ES-I3 (cell line): ENCODE measurements at regions not wholly inside any gene's neighbourhood (a gene's known extent, or its start where the extent isn't known, plus 50 kb on each side); places are given as distances from the start of the nearest gene placed in this dataset.
"Not testable (repeated sequence)": the region's sequence is repeated elsewhere in the genome, so short reads cannot be mapped to it uniquely, and the experiment has no call there.

Experiments
- H3K36me3 ChIP-seq: 2 replicates; pipeline ENCODE4 v1.6.1; 2013; ENCODE audit warnings: mild to moderate bottlenecking, low read length, control low read depth, moderate library complexity; ENCODE audit not compliant: insufficient read depth
- H3K4me1 ChIP-seq: 2 replicates; pipeline ENCODE4 v1.6.1; 2013; ENCODE audit warnings: mild to moderate bottlenecking, control low read depth, low read length; ENCODE audit not compliant: insufficient read depth
- H3K9ac ChIP-seq: 2 replicates; pipeline ENCODE4 v1.6.1; 2013; ENCODE audit warnings: low read depth, mild to moderate bottlenecking, low read length, moderate library complexity
- H3K9me3 ChIP-seq: 2 replicates; pipeline ENCODE4 v1.6.1; 2013; ENCODE audit warnings: mild to moderate bottlenecking, low read length, moderate library complexity; ENCODE audit not compliant: control insufficient read depth, insufficient read depth

GRCh38 chrX:3522101-3522650 is 175.7 kb upstream of the MXRA5 start:
- no peak overlapping the region for H3K9ac ChIP-seq
- no peaks in the 10 kb centered on the region for H3K36me3 ChIP-seq
- no peaks in the 10 kb centered on the region for H3K9me3 ChIP-seq
- no peaks in the 10 kb centered on the region; the same call in 1 of the 2 replicates for H3K4me1 ChIP-seq

- H3K9ac ChIP-seq, result no peak overlapping the region
- no peaks in the 10 kb centered on the region; the same call in 1 of the 2 replicates for H3K4me1 ChIP-seq
- H3K9me3 ChIP-seq, result no peaks in the 10 kb centered on the region
- no peaks in the 10 kb centered on the region for H3K36me3 ChIP-seq
Observed at GRCh38 chrX:3521396-3521795, 174.9 kb upstream of the MXRA5 start.

- no peaks in the 10 kb centered on the region for H3K9me3 ChIP-seq
- no peak overlapping the region for H3K9ac ChIP-seq
- no peaks in the 10 kb centered on the region for H3K36me3 ChIP-seq
- no peaks in the 10 kb centered on the region; the same call in 1 of the 2 replicates for H3K4me1 ChIP-seq
Observed at GRCh38 chrX:3520982-3521381, 174.5 kb upstream of the MXRA5 start.

GRCh38 chrX:3520458-3520857 is 174.0 kb upstream of the MXRA5 start:
- H3K9me3 ChIP-seq, result no peaks in the 10 kb centered on the region
- H3K9ac ChIP-seq, result no peak overlapping the region
- H3K4me1 ChIP-seq, result no peaks in the 10 kb centered on the region; the same call in 1 of the 2 replicates
- no peaks in the 10 kb centered on the region for H3K36me3 ChIP-seq

- not testable (repeated sequence) for H3K36me3 ChIP-seq, H3K9me3 ChIP-seq, H3K4me1 ChIP-seq
- H3K9ac ChIP-seq, result peak overlapping the region; percentile 52; the same call in 1 of the 2 replicates
Observed at GRCh38 chrX:3519384-3519783, 172.9 kb upstream of the MXRA5 start.

- H3K4me1 ChIP-seq, result no peaks in the 10 kb centered on the region; the same call in 1 of the 2 replicates
- no peaks in the 10 kb centered on the region for H3K36me3 ChIP-seq
- peak overlapping the region; percentile 52; the same call in 1 of the 2 replicates for H3K9ac ChIP-seq
- no peaks in the 10 kb centered on the region for H3K9me3 ChIP-seq
Observed at GRCh38 chrX:3518870-3519269, 172.4 kb upstream of the MXRA5 start.

- no peak overlapping the region for H3K9ac ChIP-seq
- H3K4me1 ChIP-seq, result no peaks in the 10 kb centered on the region; the same call in 1 of the 2 replicates
- H3K36me3 ChIP-seq, result no peaks in the 10 kb centered on the region
- no peaks in the 10 kb centered on the region for H3K9me3 ChIP-seq
Observed at GRCh38 chrX:3516051-3516541, 169.6 kb upstream of the MXRA5 start.

GRCh38 chrX:3514996-3515395 is 168.5 kb upstream of the MXRA5 start:
- Histone ChIP-seq H3K36me3 (no peaks in the 10 kb centered on the region), H3K9ac (no peak overlapping the region), H3K9me3 (no peaks in the 10 kb centered on the region), H3K4me1 (no peaks in the 10 kb centered on the region; the same call in 1 of the 2 replicates)

- not testable (repeated sequence) for H3K36me3 ChIP-seq, H3K9me3 ChIP-seq, H3K4me1 ChIP-seq, H3K9ac ChIP-seq
Observed at GRCh38 chrX:3512150-3512549, 165.7 kb upstream of the MXRA5 start.

- no peaks in the 10 kb centered on the region for H3K9me3 ChIP-seq
- H3K36me3 ChIP-seq, result no peaks in the 10 kb centered on the region
- H3K9ac ChIP-seq, result no peak overlapping the region
- no peaks in the 10 kb centered on the region for H3K4me1 ChIP-seq
Observed at GRCh38 chrX:3509934-3510333, 163.5 kb upstream of the MXRA5 start.

- Histone ChIP-seq H3K9ac (no peak overlapping the region), H3K4me1 (no peaks in the 10 kb centered on the region), H3K36me3 (no peaks in the 10 kb centered on the region), H3K9me3 (no peaks in the 10 kb centered on the region)
Observed at GRCh38 chrX:3504916-3505315, 158.5 kb upstream of the MXRA5 start.

- Histone ChIP-seq H3K9ac (no peak overlapping the region), H3K9me3 (no peaks in the 10 kb centered on the region), H3K4me1 (no peaks in the 10 kb centered on the region), H3K36me3 (no peaks in the 10 kb centered on the region)
Observed at GRCh38 chrX:3501833-3502535, 155.5 kb upstream of the MXRA5 start.

- not testable (repeated sequence) for H3K36me3 ChIP-seq, H3K9me3 ChIP-seq, H3K4me1 ChIP-seq, H3K9ac ChIP-seq
Observed at GRCh38 chrX:3495836-3496769, 149.7 kb upstream of the MXRA5 start.

- Histone ChIP-seq H3K36me3 (peaks cover 3% of the 10 kb centered on the region; the same call in 1 of the 2 replicates), H3K9me3 (no peaks in the 10 kb centered on the region), H3K9ac (no peak overlapping the region), H3K4me1 (no peaks in the 10 kb centered on the region)
Observed at GRCh38 chrX:3493605-3494004, 147.2 kb upstream of the MXRA5 start.
